GM18870 (cell line): ENCODE measurements at regions not wholly inside any gene's neighbourhood (a gene's known extent, or its start where the extent isn't known, plus 50 kb on each side); places are given as distances from the start of the nearest gene placed in this dataset.

Experiments used
- ATAC-seq: cut with Tn5 transposase; IDR thresholded peaks from one replicate; pipeline ENCODE4 v1.9.1; 2021; ENCODE audit warnings: moderate library complexity; ENCODE audit not compliant: unreplicated experiment

- ATAC-seq: no peak
Measured at GRCh38 chr16:51924744-51925143, 622.2 kb downstream of the TOX3 start.

- ATAC-seq: no peak
Measured at GRCh38 chr16:51922476-51922875, 624.5 kb downstream of the TOX3 start.

DNA sequence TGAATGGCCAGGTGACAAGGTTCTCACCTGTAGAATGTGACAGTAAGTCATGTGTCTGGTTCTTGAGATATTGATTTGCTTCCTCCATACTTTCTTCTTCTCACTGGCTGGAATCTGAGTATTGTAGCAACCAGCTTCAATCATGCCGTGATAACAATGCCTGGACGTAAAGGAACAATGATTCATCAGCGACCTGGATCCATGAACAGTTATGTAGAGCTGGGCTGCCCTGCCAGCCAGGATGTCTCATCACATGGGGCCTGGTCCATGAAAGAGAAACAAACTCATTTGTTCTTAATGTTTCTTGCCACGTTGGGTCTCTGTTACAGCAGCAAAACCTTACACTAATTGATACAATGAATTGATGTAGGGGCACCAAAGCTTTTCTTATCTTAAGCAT is 627.2 kb downstream of the TOX3 start:
- no peak for ATAC-seq

DNA sequence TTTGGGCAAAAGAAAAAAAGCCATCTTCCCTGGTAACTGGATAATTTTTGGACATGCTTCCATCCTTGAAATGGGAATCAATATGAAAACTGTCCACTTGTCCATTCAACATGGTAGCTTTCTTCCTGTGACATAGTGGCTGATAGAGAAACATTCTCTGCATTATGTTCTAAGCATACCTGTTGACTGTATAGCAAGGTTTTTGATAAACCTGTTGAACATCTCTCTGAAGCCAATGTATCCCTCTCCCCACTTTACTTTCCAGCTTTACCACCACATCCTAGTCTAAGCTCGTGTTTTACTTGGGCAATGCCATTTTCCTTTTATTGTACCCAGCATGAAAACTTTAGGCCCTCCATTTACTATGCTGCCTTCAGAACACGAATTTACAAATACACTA is 630.1 kb downstream of the TOX3 start:
- ATAC-seq: no peak

- no peak for ATAC-seq
Measured at GRCh38 chr16:51916231-51916630, 630.7 kb downstream of the TOX3 start.

DNA sequence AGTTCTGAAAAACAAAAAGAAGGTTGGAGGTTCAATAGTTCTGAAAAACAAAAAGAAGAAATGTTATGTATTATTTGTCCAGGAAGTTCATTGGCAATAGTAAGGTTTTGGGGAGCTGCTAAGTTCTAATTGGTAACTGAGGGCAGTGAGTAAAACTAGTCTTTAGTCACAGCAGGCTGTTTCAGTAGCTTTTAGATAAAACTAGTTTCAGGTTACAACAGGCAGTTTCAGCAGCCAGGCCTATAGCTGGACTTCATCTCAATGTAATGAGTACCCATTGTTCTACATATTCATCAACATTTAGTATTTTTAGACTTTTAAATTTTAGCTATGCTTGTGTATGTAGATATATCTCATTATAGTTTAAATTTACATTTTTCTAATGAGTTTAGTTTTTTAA is 639.3 kb downstream of the TOX3 start:
- ATAC-seq: no peak

- ATAC-seq: no peak
Measured at GRCh38 chr16:51900221-51900780, 646.6 kb downstream of the TOX3 start.

DNA sequence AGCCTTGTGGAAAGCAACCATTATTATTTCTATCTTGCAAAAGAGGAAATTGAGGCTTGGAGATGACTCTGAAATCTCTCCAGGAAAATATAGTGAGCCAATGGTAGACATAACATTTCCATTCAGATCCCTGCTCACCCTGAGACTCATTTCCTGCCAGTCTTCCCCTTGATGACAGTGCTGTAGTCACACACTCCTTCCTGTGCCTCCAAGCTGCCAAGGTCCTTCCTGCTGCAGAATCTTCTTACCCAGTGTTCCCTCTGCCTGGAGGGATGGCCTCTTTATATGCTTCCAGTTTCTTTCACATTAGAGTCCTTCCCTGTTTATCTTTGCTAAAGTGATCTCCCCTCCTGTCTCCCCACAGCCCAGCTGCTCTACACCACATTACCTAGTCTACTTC is 648.1 kb downstream of the TOX3 start:
- no peak for ATAC-seq

DNA sequence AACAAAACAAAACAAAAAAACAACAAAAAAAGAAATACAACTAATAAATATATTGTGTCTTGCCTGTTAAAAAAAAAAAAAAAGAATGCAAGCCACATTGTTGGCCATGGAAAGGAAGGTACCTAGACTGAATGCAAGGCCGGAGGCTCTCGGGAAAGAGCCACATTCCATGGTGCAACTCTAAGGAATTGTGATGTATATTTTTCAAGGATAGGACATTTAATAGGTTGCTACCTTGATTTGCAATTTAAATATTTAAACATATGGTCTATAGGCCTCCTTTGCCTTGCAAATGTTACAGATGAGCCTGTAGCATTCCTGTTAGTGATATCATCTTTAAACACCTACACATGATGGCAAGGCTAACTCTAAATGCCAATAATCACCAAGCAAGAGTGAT is 650.9 kb downstream of the TOX3 start:
- ATAC-seq: no peak

- ATAC-seq: no peak
Measured at GRCh38 chr16:51892293-51893007, 654.5 kb downstream of the TOX3 start.

- ATAC-seq: no peak
Measured at GRCh38 chr16:51888534-51888933, 658.4 kb downstream of the TOX3 start.

DNA sequence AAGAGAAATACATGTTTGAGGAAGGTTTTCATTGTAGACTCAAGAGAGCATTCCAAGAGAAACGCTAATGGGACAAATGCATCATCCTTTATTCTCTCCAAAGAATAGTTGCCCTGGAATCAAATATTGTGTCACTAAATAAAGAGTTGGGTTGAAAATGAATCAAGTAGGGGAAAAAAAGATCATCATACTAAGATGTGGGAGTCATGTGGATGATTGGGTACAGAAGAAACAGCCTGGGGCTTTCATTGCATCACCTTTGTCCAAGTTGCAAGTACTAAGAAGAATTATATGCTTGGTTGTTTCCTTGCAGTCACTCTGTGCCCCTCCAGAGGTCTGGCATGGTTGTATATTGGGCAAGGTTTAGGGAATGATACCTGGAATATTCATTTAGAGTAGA is 658.9 kb downstream of the TOX3 start:
- ATAC-seq: no peak

- ATAC-seq: no peak
Measured at GRCh38 chr16:51886456-51886855, 660.5 kb downstream of the TOX3 start.

DNA sequence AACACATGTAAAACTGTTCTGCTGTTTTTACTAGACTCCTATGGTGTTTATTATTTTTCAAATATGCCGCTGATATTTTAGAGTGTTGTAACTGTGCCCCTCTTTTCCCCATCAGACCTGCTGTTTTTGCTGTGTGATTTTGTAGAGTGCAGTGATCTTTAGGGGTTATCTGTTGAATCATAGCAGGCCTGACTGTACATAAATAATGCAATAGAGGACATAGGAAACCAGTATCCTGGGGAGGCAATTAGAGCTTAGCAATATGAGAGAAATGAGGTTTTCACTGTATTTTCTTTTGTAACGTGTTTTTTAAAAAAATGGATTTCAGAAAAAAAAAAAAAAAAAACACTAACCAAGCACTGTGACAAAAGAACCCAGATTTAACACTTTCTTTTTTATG is 662.2 kb downstream of the TOX3 start:
- no peak for ATAC-seq

DNA sequence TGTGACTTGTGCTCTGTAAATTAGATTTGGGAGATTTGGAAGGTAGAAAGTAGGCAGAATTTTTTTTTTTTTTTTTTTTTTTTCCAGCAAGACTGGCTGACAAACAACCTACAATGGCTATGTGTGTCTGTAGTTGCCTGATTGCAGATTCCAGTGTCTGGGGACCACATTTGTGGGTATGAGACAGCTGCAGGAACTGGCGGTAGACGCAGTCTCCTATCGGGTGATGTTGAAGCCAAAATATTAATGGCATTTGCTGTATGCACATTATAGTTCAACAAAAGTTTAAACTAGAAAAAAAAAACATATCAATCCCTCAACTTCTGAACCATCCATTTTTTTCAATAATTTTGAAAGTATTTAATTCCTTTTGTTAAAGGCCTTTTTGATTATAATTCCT is 665.2 kb downstream of the TOX3 start:
- ATAC-seq: no peak

GRCh38 chr16:51880776-51881175 is 666.2 kb downstream of the TOX3 start:
- ATAC-seq: no peak

GRCh38 chr16:51877686-51878085 is 669.3 kb downstream of the TOX3 start:
- ATAC-seq: no peak

GRCh38 chr16:51876934-51877333 is 670.0 kb downstream of the TOX3 start:
- ATAC-seq: no peak

- no peak for ATAC-seq
Measured at GRCh38 chr16:51876601-51876875, 670.4 kb downstream of the TOX3 start.

DNA sequence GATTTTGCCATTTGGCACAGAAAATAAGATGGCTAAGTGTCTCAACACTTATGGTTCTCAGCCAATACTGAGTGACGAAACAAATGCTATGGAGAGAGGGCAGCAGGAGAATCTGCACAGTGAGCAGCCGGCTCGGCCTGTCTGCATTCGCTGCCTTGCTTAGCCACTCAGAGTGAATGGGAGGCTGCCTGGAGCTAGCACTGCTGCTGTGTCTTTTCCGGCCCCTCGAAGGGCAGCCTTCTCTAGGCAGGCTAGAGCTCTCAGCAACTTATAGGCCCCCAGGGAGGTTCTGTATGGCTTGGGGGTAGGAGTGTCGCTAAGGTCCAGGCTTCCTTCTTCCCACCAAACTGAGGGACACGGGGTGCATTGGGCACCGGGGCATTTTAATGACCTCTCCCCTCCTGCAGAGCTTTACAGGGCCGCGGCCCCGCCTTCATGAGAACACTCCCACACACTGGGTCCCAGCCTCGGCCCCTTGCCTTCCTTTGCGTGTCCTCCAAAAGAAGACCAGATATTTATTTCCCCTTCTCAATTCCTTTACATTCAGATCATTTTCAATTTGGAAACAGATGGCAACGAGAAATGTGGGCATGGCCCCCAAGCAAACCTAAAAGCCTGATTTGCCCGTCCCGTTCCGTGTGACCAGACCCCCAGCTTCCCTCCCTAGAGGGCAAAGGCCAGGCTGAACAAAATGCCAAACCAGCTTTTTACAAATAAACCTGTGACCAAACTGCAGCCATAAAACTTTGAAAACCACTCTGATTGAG is 670.9 kb downstream of the TOX3 start:
- ATAC-seq: no peak

DNA sequence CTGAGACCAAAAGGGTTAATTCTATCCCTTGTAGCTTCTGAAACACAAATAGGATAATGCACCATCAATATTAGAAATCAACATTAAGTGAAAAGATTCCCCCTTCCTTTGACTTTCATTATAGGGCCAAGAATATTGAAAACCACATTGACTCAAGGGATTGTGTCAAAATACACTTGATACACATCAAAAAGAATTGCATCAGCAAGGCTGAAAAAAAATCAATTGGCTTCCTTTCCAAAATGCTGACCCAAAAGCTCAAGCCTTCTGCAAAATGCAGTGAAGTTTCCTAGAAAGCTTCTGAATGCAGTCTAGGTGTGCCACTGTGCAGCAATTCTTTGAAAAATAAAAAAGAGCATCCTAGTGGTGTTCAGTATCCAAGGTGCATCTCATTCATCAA is 674.4 kb downstream of the TOX3 start:
- no peak for ATAC-seq

DNA sequence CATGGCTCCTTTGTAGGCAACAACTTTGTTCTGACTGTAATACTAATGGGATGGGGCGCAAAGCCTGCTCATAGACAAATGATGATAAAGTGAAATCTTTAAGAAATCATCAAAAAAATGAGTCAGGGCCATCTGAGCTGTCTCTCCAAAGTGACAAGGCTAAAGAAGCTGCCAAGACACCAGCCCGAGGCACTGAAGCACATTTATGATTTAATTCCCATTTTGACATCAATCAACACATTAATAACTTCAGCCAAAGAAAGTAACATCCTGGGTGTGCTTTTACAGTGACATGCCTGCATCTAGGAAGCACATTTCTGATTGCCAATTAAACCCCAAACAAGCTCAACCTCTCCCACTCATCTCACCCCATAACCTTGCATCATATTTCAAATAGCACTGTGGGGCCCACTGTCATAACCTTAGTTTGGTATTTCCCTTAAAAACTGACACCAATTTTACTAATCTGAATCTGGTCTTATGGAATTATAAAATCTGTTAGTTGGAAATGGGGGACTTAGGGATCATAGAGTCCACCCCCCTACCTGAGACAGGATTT is 676.6 kb downstream of the TOX3 start:
- no peak for ATAC-seq
